GM10248 (cell line): ENCODE measurements at regions not wholly inside any gene's neighbourhood (a gene's known extent, or its start where the extent isn't known, plus 50 kb on each side); places are given as distances from the start of the nearest gene placed in this dataset.

Experiments used
- CTCF ChIA-PET: fragments of 300-600 bp; sonication (Branson Sonifier 250); formaldehyde crosslinking; extraction: SDS; loops from one replicate; lab custom pipeline; 2021; ENCODE audit warnings: antibody characterized with exemption; lab: Yijun Ruan, JAX
- POLR2A ChIA-PET: fragments of 350-650 bp; sonication (Branson Sonifier 250); formaldehyde crosslinking; extraction: SDS; loops from one replicate; lab custom pipeline; 2020; ENCODE audit warnings: antibody characterized with exemption; lab: Yijun Ruan, JAX
- DNase-seq: peaks from one replicate; pipeline ENCODE4 v3.0.0; 2012; ENCODE audit errors: extremely low spot score
- CTCF ChIP-seq: IDR thresholded peaks from 2 replicates; pipeline ENCODE4 v1.5.1; 2012; ENCODE audit warnings: mild to moderate bottlenecking, low read depth; ENCODE audit errors: extremely low read depth, missing control alignments, control extremely low read depth

GRCh38 chrX:7219153-7219705 is 71.3 kb upstream of the PUDP start:
- no peak for TF ChIP-seq CTCF
- CTCF ChIA-PET, result interaction anchor here (1.1 kb wide), 1 partner anchor 22 kb away, joined by 3 read pairs; no protein-coding TSS in a partner anchor
- POLR2A ChIA-PET, result no interaction called here
- DNase-seq, result no peak

GRCh38 chrX:7218321-7219152 is 70.6 kb upstream of the PUDP start:
- no peak for TF ChIP-seq CTCF
- no peak for DNase-seq
- ChIA-PET CTCF (interaction anchor here (1.1 kb wide), 1 partner anchor 23 kb away, joined by 3 read pairs; no protein-coding TSS in a partner anchor), POLR2A (no interaction called here)

- no peak for TF ChIP-seq CTCF
- DNase-seq, result no peak
- CTCF ChIA-PET, result no interaction called here
- POLR2A ChIA-PET, result no interaction called here
Observed at GRCh38 chrX:7216981-7217587, 69.1 kb upstream of the PUDP start.

- ChIA-PET CTCF (no interaction called here), POLR2A (no interaction called here)
- TF ChIP-seq CTCF, result no peak
- no peak for DNase-seq
Observed at GRCh38 chrX:7215842-7216241, 67.9 kb upstream of the PUDP start.

GRCh38 chrX:7214251-7214650 is 66.3 kb upstream of the PUDP start:
- CTCF ChIA-PET, result no interaction called here
- POLR2A ChIA-PET, result no interaction called here
- no peak for TF ChIP-seq CTCF
- no peak for DNase-seq

GRCh38 chrX:7205037-7205577 is 57.2 kb upstream of the PUDP start:
- DNase-seq, result no peak
- TF ChIP-seq CTCF, result no peak
- CTCF ChIA-PET, result no interaction called here
- POLR2A ChIA-PET, result no interaction called here
